ENCODE measurements at regions not wholly inside any gene's neighbourhood (a gene's known extent, or its start where the extent isn't known, plus 50 kb on each side); places are given as distances from the start of the nearest gene placed in this dataset.

- DNase-seq, result no peak
Observed at GRCh38 chr7:144936314-144936713, 100.5 kb upstream of the TPK1 start.

GRCh38 chr7:144910411-144910810 lies 74.6 kb upstream of the TPK1 start:
- no peak for DNase-seq

- DNase-seq, result peak; percentile 13
Observed at GRCh38 chr7:144908943-144909556, 73.2 kb upstream of the TPK1 start.

- no peak for DNase-seq
Observed at GRCh38 chr7:144908324-144908723, 72.5 kb upstream of the TPK1 start.

GRCh38 chr7:144907577-144907976 lies 71.7 kb upstream of the TPK1 start:
- DNase-seq, result no peak

- no peak for DNase-seq
Observed at GRCh38 chr7:144903201-144903600, 67.3 kb upstream of the TPK1 start.

- DNase-seq, result no peak
Observed at GRCh38 chr7:144892761-144893160, 56.9 kb upstream of the TPK1 start.

Measured in eye (tissue), 1 donor.